Neural progenitor cell (in vitro differentiated cells): ENCODE measurements at regions not wholly inside any gene's neighbourhood (a gene's known extent, or its start where the extent isn't known, plus 50 kb on each side); places are given as distances from the start of the nearest gene placed in this dataset.

Source experiments
- CTCF ChIP-seq: fragments of 200-600 bp; sonication (generic); IDR thresholded peaks from 2 replicates; pipeline ENCODE4 v1.5.1; 2017; ENCODE audit warnings: antibody characterized with exemption, mild to moderate bottlenecking
- EZH2 ChIP-seq: fragments of 200-600 bp; sonication (generic); IDR thresholded peaks from 2 replicates; pipeline ENCODE4 v1.6.1; 2017; ENCODE audit warnings: antibody characterized with exemption, mild to moderate bottlenecking, moderate library complexity

GRCh38 chr2:61647044-61647443, 108.9 kb upstream of the XPO1 start:
- TF ChIP-seq CTCF (no peak), EZH2 (no peak)
